Heart left ventricle (tissue), 13 donors: ENCODE measurements at regions not wholly inside any gene's neighbourhood (a gene's known extent, or its start where the extent isn't known, plus 50 kb on each side); places are given as distances from the start of the nearest gene placed in this dataset.

Experiments used
- POLR2A ChIP-seq, 2 donors: fragments of 450-650 bp; IDR thresholded peaks; one replicate each; pipeline ENCODE4 v1.6.1; 2017; ENCODE audit warnings: antibody characterized with exemption in 2 of 2, mild to moderate bottlenecking in 2 of 2, moderate library complexity in 2 of 2
- TF ChIP-seq, protein P1 (sequence below), 12 donors: fragments of 200-600 bp; sonication (generic) in 4 of 12; IDR thresholded peaks; one replicate each; pipeline versions ENCODE4 v1.5.0 to v1.8.0; 2018 to 2022; ENCODE audit warnings: antibody characterized with exemption in 12 of 12, mild to moderate bottlenecking in 5 of 12
- donor health status: ischemic (EF 13 %, LVEDD 7.1; RV severe dilation, severe dysfunction).
- donor health status: DM: no; HTN: yes; CAD: no.
- donor health status: DM: no; HTN: no; CAD: no.
- donor health status: ischemic (EF 25% LVEDD 6.9; RV normal size, moderate dysfunction).
- donor health status: ischemic (EF 25% LVEDD 5.7; RV mildly dilated, moderate dysfunction).
- donor health status: ischemic (EF 35%, LVEDD 5.7; RV mildly dilated, moderate dysfunction).
- donor health status: nonischemic (EF 11% LVEDD 7.7; RV severe dilation, severe dysfunction).
- donor health status: DM: yes; HTN: yes; CAD: no.
- donor health status: PGD.
- donor health status: ischemic (EF 29% LVEDD 5.4; RV normal size, mild dysfunction).
- donor health status: nonischemic (EF 23%, LVEDD 6.1; RV moderate dilation, normal function).

DNA sequence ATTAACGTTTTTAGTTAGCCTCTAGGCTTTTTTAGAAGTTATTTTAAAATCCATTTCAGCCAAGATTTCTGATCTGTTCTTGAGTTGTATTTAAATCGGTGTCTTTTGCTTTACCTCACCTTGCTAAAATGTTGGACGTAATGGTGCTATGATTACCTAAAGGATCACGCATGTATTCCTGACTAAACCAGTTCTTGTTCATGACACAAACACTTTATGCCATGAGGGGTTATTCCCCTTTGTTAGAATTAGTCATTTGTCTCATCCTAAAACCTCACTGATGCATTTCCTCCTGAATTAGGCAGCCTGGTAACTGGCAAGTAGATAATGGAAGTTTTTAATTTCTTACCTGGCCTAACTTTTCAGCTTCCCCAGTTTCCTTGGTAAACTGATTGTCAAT lies 185.4 kb upstream of the TANK start:
- no peak for TF ChIP-seq POLR2A (IDR thresholded peaks at IDR 0.05)
- TF ChIP-seq, protein P1, sequence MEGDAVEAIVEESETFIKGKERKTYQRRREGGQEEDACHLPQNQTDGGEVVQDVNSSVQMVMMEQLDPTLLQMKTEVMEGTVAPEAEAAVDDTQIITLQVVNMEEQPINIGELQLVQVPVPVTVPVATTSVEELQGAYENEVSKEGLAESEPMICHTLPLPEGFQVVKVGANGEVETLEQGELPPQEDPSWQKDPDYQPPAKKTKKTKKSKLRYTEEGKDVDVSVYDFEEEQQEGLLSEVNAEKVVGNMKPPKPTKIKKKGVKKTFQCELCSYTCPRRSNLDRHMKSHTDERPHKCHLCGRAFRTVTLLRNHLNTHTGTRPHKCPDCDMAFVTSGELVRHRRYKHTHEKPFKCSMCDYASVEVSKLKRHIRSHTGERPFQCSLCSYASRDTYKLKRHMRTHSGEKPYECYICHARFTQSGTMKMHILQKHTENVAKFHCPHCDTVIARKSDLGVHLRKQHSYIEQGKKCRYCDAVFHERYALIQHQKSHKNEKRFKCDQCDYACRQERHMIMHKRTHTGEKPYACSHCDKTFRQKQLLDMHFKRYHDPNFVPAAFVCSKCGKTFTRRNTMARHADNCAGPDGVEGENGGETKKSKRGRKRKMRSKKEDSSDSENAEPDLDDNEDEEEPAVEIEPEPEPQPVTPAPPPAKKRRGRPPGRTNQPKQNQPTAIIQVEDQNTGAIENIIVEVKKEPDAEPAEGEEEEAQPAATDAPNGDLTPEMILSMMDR (IDR thresholded peaks at IDR 0.05): no peak
